H1 (cell line): ENCODE measurements at regions not wholly inside any gene's neighbourhood (a gene's known extent, or its start where the extent isn't known, plus 50 kb on each side); places are given as distances from the start of the nearest gene placed in this dataset.

Experiments used
- CTCF ChIA-PET: fragments of 300-600 bp; sonication (Branson Sonifier 250); formaldehyde crosslinking; loops from one replicate; lab custom pipeline; 2021; ENCODE audit not compliant: partially characterized antibody; lab: Charles Lee
- POLR2A ChIA-PET: fragments of 300-600 bp; sonication (Branson Sonifier 250); formaldehyde crosslinking; loops from one replicate; lab custom pipeline; 2021; ENCODE audit warnings: inconsistent platforms; ENCODE audit not compliant: partially characterized antibody; lab: Charles Lee
- DNase-seq, 2 experiments: peaks; one replicate each; pipeline versions ENCODE4 v3.0.0 to v3.0.0-alpha.2; 2010 to 2022; ENCODE audit warnings: low spot score in 2 of 2, low read depth in 1 of 2, mixed read lengths in 1 of 2
- FAIRE-seq: peaks from 2 replicates; lab custom pipeline; 2011; peaks lifted over from hg19 to GRCh38; lab: Jason Lieb, UNC
- H2AFZ ChIP-seq: 2 replicates; pipeline ENCODE4 v1.8.1; 2012; ENCODE audit warnings: low read length, inconsistent platforms
- H2AK5ac ChIP-seq: 2 replicates; pipeline ENCODE4 v1.6.1; 2013; ENCODE audit warnings: low read depth, low read length
- H2BK120ac ChIP-seq: replicated peaks from 2 replicates; pipeline ENCODE3; 2013; ENCODE audit warnings: low read depth, low read length, inconsistent platforms
- H2BK12ac ChIP-seq: 2 replicates; pipeline ENCODE4 v1.6.1; 2013; ENCODE audit warnings: low read depth, low read length
- H2BK15ac ChIP-seq: 2 replicates; pipeline ENCODE4 v1.6.1; 2013; ENCODE audit warnings: low read length
- H2BK20ac ChIP-seq: 2 replicates; pipeline ENCODE4 v1.6.1; 2013; ENCODE audit warnings: low read length
- H2BK5ac ChIP-seq: 2 replicates; pipeline ENCODE4 v1.6.1; 2013; ENCODE audit warnings: low read depth, low read length
- H3K14ac ChIP-seq: 2 replicates; pipeline ENCODE4 v1.6.1; 2013; ENCODE audit warnings: inconsistent platforms; ENCODE audit not compliant: insufficient read length
- H3K18ac ChIP-seq: 2 replicates; pipeline ENCODE4 v1.6.1; 2013; ENCODE audit warnings: low read length; ENCODE audit errors: extremely low read depth
- H3K23ac ChIP-seq: 2 replicates; pipeline ENCODE4 v1.6.1; 2013; ENCODE audit warnings: inconsistent platforms; ENCODE audit not compliant: insufficient read length
- H3K23me2 ChIP-seq: 2 replicates; pipeline ENCODE4 v1.6.1; 2013; ENCODE audit warnings: low read depth, low read length
- H3K27ac ChIP-seq: 2 replicates; pipeline ENCODE4 v1.6.1; 2011; ENCODE audit warnings: low read depth, low read length, inconsistent platforms
- H3K27me3 ChIP-seq, 4 experiments: replicated peaks in 1 of 4; 1 replicate in 1 of 4; 2 replicates in 3 of 4; pipeline versions ENCODE4 v1.6.1 to v1.8.1; 2011 to 2013; ENCODE audit warnings: low read length in 3 of 4, mild to moderate bottlenecking in 3 of 4, inconsistent platforms in 2 of 4, mixed read lengths in 2 of 4, moderate library complexity in 1 of 4; ENCODE audit not compliant: control insufficient read depth in 3 of 4, insufficient read depth in 3 of 4; ENCODE audit errors: extremely low read depth in 1 of 4
- H3K36me3 ChIP-seq, 4 experiments: 2 replicates each; pipeline versions ENCODE4 v1.6.1 to v1.8.1; 2011 to 2013; ENCODE audit warnings: mild to moderate bottlenecking in 4 of 4, low read length in 3 of 4, moderate library complexity in 2 of 4, control low read depth in 1 of 4, inconsistent platforms in 1 of 4; ENCODE audit not compliant: insufficient read depth in 4 of 4, control insufficient read depth in 2 of 4
- H3K4ac ChIP-seq: replicated peaks from 2 replicates; pipeline ENCODE3; 2013; ENCODE audit warnings: low read length, low read depth, mixed read lengths, inconsistent platforms; ENCODE audit not compliant: insufficient read length
- H3K4me1 ChIP-seq, 4 experiments: replicated peaks in 1 of 4; 1 replicate in 1 of 4; 2 replicates in 3 of 4; pipeline versions ENCODE4 v1.6.1 to v1.8.1; 2011 to 2013; ENCODE audit warnings: low read length in 3 of 4, inconsistent platforms in 2 of 4, mixed read lengths in 1 of 4; ENCODE audit not compliant: insufficient read depth in 4 of 4, control insufficient read depth in 3 of 4
- H3K4me2 ChIP-seq, 2 experiments: 2 replicates each; pipeline versions ENCODE4 v1.6.1 to v1.8.1; 2011 to 2013; ENCODE audit warnings: low read depth in 2 of 2, low read length in 2 of 2, control low read depth in 1 of 2, inconsistent platforms in 1 of 2, mild to moderate bottlenecking in 1 of 2; ENCODE audit not compliant: insufficient read depth in 1 of 2
- H3K4me3 ChIP-seq, 4 experiments: fragments of 200-600, 300-600 bp in 1 of 4; sonication (generic), shearing (Covaris generic), sonication (Bioruptor Twin) in 1 of 4; 2 replicates each; pipeline versions ENCODE4 v1.5.1 to v1.8.1; 2011 to 2016; ENCODE audit warnings: low read length in 4 of 4, low read depth in 3 of 4, control low read depth in 2 of 4, inconsistent platforms in 2 of 4, mild to moderate bottlenecking in 2 of 4, mixed read lengths in 1 of 4, moderate library complexity in 1 of 4; ENCODE audit not compliant: insufficient read depth in 2 of 4; ENCODE audit errors: extremely low read depth in 1 of 4
- H3K56ac ChIP-seq: replicated peaks from 2 replicates; pipeline ENCODE3; 2013; ENCODE audit warnings: low read depth, mild to moderate bottlenecking, mixed read lengths, low read length, inconsistent platforms; ENCODE audit not compliant: insufficient read length
- H3K79me1 ChIP-seq: 2 replicates; pipeline ENCODE4 v1.6.1; 2013; ENCODE audit warnings: low read depth, low read length, control low read depth
- H3K79me2 ChIP-seq, 2 experiments: 2 replicates each; pipeline versions ENCODE4 v1.6.1 to v1.8.1; 2012 to 2013; ENCODE audit warnings: low read length in 2 of 2, mild to moderate bottlenecking in 2 of 2, inconsistent platforms in 1 of 2; ENCODE audit not compliant: insufficient read depth in 2 of 2, control insufficient read depth in 1 of 2
- H3K9ac ChIP-seq, 4 experiments: replicated peaks in 1 of 4; 1 replicate in 1 of 4; 2 replicates in 3 of 4; pipeline versions ENCODE4 v1.6.1 to v1.8.1; 2011 to 2013; ENCODE audit warnings: low read depth in 3 of 4, low read length in 3 of 4, control low read depth in 2 of 4, mild to moderate bottlenecking in 2 of 4, moderate library complexity in 2 of 4, inconsistent platforms in 1 of 4; ENCODE audit errors: extremely low read depth in 1 of 4
- H3K9me3 ChIP-seq, 2 experiments: 2 replicates each; pipeline versions ENCODE4 v1.6.1 to v1.8.1; 2012 to 2013; ENCODE audit warnings: mild to moderate bottlenecking in 2 of 2, moderate library complexity in 2 of 2, control low read depth in 1 of 2, inconsistent platforms in 1 of 2, low read depth in 1 of 2, low read length in 1 of 2, mixed read lengths in 1 of 2; ENCODE audit not compliant: insufficient read depth in 2 of 2
- H4K20me1 ChIP-seq, 2 experiments: replicated peaks in 1 of 2; 2 replicates each; pipeline versions ENCODE3 to v1.8.1; 2011 to 2013; ENCODE audit warnings: inconsistent platforms in 2 of 2, low read length in 2 of 2, mild to moderate bottlenecking in 1 of 2; ENCODE audit not compliant: insufficient read depth in 2 of 2, control insufficient read depth in 1 of 2
- H4K5ac ChIP-seq: 2 replicates; pipeline ENCODE4 v1.6.1; 2013; ENCODE audit warnings: low read length, low read depth, mixed read lengths, inconsistent platforms; ENCODE audit not compliant: insufficient read length
- H4K8ac ChIP-seq: 2 replicates; pipeline ENCODE4 v1.8.0; 2013; ENCODE audit warnings: mild to moderate bottlenecking, moderate library complexity, low read length, inconsistent platforms; ENCODE audit not compliant: insufficient read depth; ENCODE audit errors: extremely low read depth
- H4K91ac ChIP-seq: replicated peaks from 2 replicates; pipeline ENCODE3; 2013; ENCODE audit warnings: low read length, mixed read lengths, inconsistent platforms; ENCODE audit not compliant: insufficient read length
- ASH2L ChIP-seq: fragments of 200-600, 300-600 bp; sonication (generic); IDR thresholded peaks from one replicate; pipeline ENCODE4 v1.7.1; 2017; ENCODE audit warnings: low read length
- CEBPB ChIP-seq: IDR thresholded peaks from 2 replicates; pipeline ENCODE4 v1.6.1; 2012; ENCODE audit warnings: low read depth, low read length
- CREB1 ChIP-seq: IDR thresholded peaks from 2 replicates; pipeline ENCODE4 v1.6.1; 2012; ENCODE audit warnings: inconsistent platforms
- CTCF ChIP-seq, 3 experiments: IDR thresholded peaks; 1 replicate in 2 of 3; 2 replicates in 1 of 3; pipeline versions ENCODE4 v1.5.1 to v1.6.1; 2011; ENCODE audit warnings: low read length in 3 of 3, mild to moderate bottlenecking in 3 of 3, inconsistent platforms in 2 of 3, low read depth in 1 of 3, moderate library complexity in 1 of 3; ENCODE audit not compliant: insufficient read depth in 1 of 3; ENCODE audit errors: control extremely low read depth in 1 of 3
- GABPA ChIP-seq: IDR thresholded peaks from 2 replicates; pipeline ENCODE4 v1.6.1; 2011; ENCODE audit warnings: mild to moderate bottlenecking, low read length, moderate library complexity, borderline replicate concordance; ENCODE audit not compliant: insufficient read depth
- HDAC2 ChIP-seq, 2 experiments: fragments of 300-600 bp in 1 of 2; sonication (generic) in 1 of 2; IDR thresholded peaks; 2 replicates each; pipeline ENCODE4 v1.6.1; 2011 to 2012; ENCODE audit warnings: low read depth in 2 of 2, low read length in 2 of 2, mild to moderate bottlenecking in 2 of 2, moderate library complexity in 2 of 2, borderline replicate concordance in 1 of 2, inconsistent platforms in 1 of 2
- KDM1A ChIP-seq: fragments of 200-600, 300-600 bp; sonication (generic); IDR thresholded peaks from 2 replicates; pipeline ENCODE4 v1.7.1; 2016; ENCODE audit warnings: mild to moderate bottlenecking, low read length, borderline replicate concordance
- NRF1 ChIP-seq: IDR thresholded peaks from 2 replicates; pipeline ENCODE4 v1.6.1; 2011; ENCODE audit warnings: mild to moderate bottlenecking, low read depth, low read length, improper control_type of control experiment
- POLR2AphosphoS5 ChIP-seq: IDR thresholded peaks from 2 replicates; pipeline ENCODE4 v1.6.1; 2011; ENCODE audit warnings: low read depth, low read length
- RFX5 ChIP-seq: IDR thresholded peaks from 2 replicates; pipeline ENCODE4 v1.6.1; 2011; ENCODE audit warnings: low read depth, low read length, improper control_type of control experiment, borderline replicate concordance
- RXRA ChIP-seq: IDR thresholded peaks from 2 replicates; pipeline ENCODE4 v1.6.1; 2011; ENCODE audit warnings: low read depth, mild to moderate bottlenecking, low read length, moderate library complexity; ENCODE audit not compliant: insufficient read depth
- SRF ChIP-seq: IDR thresholded peaks from 2 replicates; pipeline ENCODE4 v1.6.1; 2011; ENCODE audit warnings: mild to moderate bottlenecking, low read depth, low read length, moderate library complexity
- TAF7 ChIP-seq: optimal IDR thresholded peaks from 2 replicates; pipeline ENCODE3; 2011; ENCODE audit warnings: low read depth, mild to moderate bottlenecking, inconsistent platforms, low read length, moderate library complexity, borderline replicate concordance
- WGBS, 2 experiments: shearing (Covaris generic) in 1 of 2; methylation state at CpG; one replicate each; pipeline versions ENCODE4 v1.1.6 to v1.1.7; 2013 to 2015; ENCODE audit warnings: low lambda C conversion rate in 2 of 2, mixed read lengths in 2 of 2, inconsistent platforms in 1 of 2, low coverage in 1 of 2, missing lambda C conversion rate in 1 of 2; ENCODE audit not compliant: insufficient replicate concordance in 2 of 2, insufficient coverage in 1 of 2, insufficient read length in 1 of 2; ENCODE audit errors: extremely low coverage in 1 of 2, missing lambda C conversion rate in 1 of 2; 5-methylcytosine and 5-hydroxymethylcytosine counted together

GRCh38 chr15:84099181-84099580, 136.4 kb upstream of the GOLGA6L4 start:
- CTCF ChIA-PET = interaction anchor here (0.6 kb wide), 1 partner anchor 344 kb away, joined by 3 read pairs; no protein-coding TSS in a partner anchor
- FAIRE-seq (no peak), DNase-seq (no peak)
- Histone ChIP-seq H3K27ac (no peak overlapping the region), H2BK20ac (no peak overlapping the region), H4K8ac (no peak overlapping the region), H2BK120ac (no peak overlapping the region), H3K18ac (no peak overlapping the region), H3K27me3 (no peaks in the 10 kb centered on the region), H3K9me3 (no peaks in the 10 kb centered on the region), H3K23me2 (no peaks in the 10 kb centered on the region), H3K4me1 (no peaks in the 10 kb centered on the region), H3K36me3 (no peaks in the 10 kb centered on the region), H3K14ac (no peak overlapping the region), H4K5ac (no peak overlapping the region), H3K56ac (no peak overlapping the region), H3K4me3 (no peak overlapping the region), H2BK5ac (no peak overlapping the region), H4K20me1 (no peaks in the 10 kb centered on the region), H3K79me2 (no peaks in the 10 kb centered on the region), H3K23ac (no peak overlapping the region), H3K4me2 (no peak overlapping the region), H3K9ac (no peak overlapping the region), H2AK5ac (no peak overlapping the region), H2AFZ (no peak overlapping the region), H2BK15ac (no peak overlapping the region), H3K4ac (no peak overlapping the region), H4K91ac (no peak overlapping the region), H2BK12ac (no peak overlapping the region), H3K79me1 (no peaks in the 10 kb centered on the region)
- WGBS, 2 experiments = 87% methylated on average over 1 of the region's 1 CpG; no CpG with 5 or more reads in 1 of the 2 experiments
- POLR2A ChIA-PET = no interaction called here
- TF ChIP-seq CTCF (IDR thresholded peaks at IDR 0.05; ENCODE audit: control extremely low read depth in 1 of 3, insufficient read depth in 1 of 3, low read depth in 1 of 3, low read length in 3 of 3) = no peak
- no peak for TF ChIP-seq HDAC2 (IDR thresholded peaks at IDR 0.05; ENCODE audit: borderline replicate concordance in 1 of 2, low read depth in 2 of 2, low read length in 2 of 2)
- TF ChIP-seq RXRA = no peak
- TF ChIP-seq GABPA = no peak
- TF ChIP-seq NRF1 = no peak
- TF ChIP-seq RFX5 = no peak
- no peak for TF ChIP-seq TAF7
- no peak for TF ChIP-seq CEBPB
- no peak for TF ChIP-seq CREB1
- no peak for TF ChIP-seq POLR2AphosphoS5
- no peak for TF ChIP-seq KDM1A
- no peak for TF ChIP-seq ASH2L
- TF ChIP-seq SRF = no peak
